GM19025 (cell line): ENCODE measurements at regions not wholly inside any gene's neighbourhood (a gene's known extent, or its start where the extent isn't known, plus 50 kb on each side); places are given as distances from the start of the nearest gene placed in this dataset.
A peak's percentile ranks its signal among the peaks of the same experiment; 100 is the strongest.

ENCODE experiments used
- ATAC-seq: cut with Tn5 transposase; IDR thresholded peaks from one replicate; pipeline ENCODE4 v1.9.1; 2021; ENCODE audit warnings: mild to moderate bottlenecking, low read depth, moderate library complexity; ENCODE audit not compliant: unreplicated experiment

DNA sequence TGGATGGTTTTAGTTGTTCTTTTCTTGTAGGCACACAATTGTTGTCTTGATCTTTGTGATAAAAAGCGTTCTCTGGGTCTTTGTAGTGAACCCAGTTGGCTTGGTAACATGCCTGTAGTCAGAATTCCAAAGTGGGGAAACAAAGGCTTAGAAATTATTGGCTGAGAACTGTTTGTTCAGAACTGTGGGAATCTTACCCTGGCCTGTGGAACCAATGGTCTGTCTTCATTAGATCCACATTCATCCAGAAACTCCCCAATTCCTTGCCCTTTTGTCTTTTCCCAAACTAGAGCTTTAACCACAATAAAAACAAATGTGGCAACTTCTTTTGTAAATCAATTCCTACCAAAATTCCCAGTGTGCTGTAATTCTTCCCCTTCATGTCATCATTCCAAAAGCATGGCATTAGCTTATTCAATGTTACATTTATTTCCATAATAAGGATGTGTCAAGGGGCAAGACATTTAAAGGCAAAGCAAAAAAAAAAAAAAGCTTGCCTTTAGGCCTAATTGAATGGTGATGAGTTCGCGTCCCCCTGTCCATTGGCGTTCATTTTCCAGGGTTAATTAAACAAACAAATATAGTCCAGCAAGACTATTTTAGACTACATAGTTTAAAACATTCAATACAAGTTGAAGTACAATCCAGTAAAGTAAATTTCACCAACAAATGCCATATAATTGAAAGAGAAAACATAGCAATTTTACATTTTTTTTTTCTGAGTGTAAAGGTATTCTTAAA, 249.8 kb upstream of the ZNF608 start:
- ATAC-seq: no peak

- ATAC-seq: no peak
Measured at GRCh38 chr5:124996764-124997077, 250.3 kb upstream of the ZNF608 start.

GRCh38 chr5:124997186-124997893, 250.9 kb upstream of the ZNF608 start:
- no peak for ATAC-seq

- ATAC-seq: no peak
Measured at GRCh38 chr5:124998520-124998919, 252.1 kb upstream of the ZNF608 start.

- ATAC-seq: no peak
Measured at GRCh38 chr5:125002727-125003598, 256.5 kb upstream of the ZNF608 start.

- no peak for ATAC-seq
Measured at GRCh38 chr5:125004009-125004408, 257.6 kb upstream of the ZNF608 start.

GRCh38 chr5:125005266-125005665, 258.8 kb upstream of the ZNF608 start:
- no peak for ATAC-seq

DNA sequence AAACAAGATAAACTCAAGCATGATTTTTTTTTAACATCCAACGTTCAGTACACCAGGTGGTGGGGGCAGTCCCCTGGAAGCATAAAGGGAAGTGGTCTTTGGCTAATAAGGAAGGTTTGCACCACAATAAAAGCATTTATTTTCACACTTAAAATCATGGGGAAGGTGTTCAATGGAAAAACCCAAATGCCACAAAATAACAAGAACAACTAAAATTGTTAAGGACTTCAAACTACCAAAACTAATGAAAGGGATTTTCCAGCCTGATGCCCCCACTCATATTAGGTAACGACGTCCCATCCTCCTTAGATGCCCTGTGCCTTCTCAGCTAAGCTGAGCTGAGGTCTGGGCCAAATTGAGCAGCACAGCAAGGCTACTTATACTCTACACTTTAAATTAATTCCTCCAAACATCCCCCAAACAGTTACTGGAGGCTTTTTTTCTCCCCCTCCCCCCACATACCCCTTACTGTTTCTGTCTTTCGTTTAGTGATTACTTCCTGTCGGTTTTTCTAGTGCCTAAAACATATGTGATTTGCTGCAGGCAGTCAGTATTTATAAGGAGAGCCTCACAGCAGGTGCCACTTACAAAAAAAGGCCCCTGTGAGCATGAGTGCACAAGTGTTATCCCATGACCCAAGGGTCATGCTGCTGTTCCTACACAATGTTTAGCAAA, 259.7 kb upstream of the ZNF608 start:
- ATAC-seq: peak; percentile 59

DNA sequence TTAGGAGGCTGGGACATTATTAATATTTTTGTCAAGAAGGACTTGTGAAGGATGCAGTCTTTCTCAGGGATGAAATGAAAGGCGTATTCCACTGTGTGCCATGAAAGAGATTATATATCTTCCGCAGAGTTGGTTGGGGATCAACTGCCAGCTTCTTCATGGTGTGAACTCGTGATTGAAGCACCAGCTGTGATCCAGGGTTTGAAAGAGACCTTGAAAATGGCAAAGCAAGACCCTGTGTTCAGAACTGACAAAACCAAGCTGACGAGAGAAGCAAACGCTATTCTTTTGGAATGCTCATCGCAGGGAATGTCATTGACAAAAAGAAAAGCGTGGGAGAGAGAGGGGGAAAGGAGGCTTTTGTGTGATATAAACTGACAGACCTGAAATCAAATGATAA, 263.9 kb upstream of the ZNF608 start:
- no peak for ATAC-seq

- peak; percentile 58 for ATAC-seq
Measured at GRCh38 chr5:125011014-125011413, 264.6 kb upstream of the ZNF608 start.

DNA sequence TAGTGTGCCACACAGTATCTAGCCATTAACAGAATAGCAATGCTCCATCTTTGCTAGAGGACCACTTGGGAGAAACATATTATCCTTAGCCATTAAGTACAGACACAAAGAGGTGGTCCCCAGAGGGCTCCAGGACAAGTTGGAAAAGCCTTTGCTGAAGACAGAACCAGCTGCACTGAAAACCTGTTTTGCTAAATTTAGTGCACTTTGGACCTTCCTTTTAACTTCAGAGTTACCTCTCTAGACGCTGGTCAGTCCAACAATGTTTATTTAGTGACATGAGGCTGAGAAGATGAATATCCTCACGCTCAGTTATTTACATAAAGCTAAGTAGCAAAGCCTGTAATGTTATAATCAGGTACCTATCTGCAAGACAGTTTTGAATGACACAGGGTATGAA, 265.0 kb upstream of the ZNF608 start:
- peak; percentile 3 for ATAC-seq

DNA sequence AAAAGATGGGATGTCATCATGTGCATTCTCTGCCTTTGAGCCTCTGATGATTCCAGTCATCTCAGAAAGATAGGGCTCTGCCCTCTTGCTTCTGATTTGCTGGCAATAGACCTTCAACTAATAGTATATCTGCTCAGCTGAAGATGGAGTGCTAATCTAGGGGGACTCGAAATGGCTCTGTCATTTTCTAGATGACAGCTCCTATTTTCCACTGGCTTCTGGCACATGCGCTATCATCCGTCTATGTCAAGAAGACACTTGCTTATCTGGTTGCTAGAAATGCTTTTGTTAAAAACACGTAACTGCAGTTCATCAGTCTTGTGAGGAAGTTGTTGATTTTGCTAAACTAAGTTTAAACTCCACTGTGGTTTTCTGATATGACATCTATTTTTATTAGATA, 265.5 kb upstream of the ZNF608 start:
- no peak for ATAC-seq

GRCh38 chr5:125012727-125013451, 266.4 kb upstream of the ZNF608 start:
- ATAC-seq: no peak

DNA sequence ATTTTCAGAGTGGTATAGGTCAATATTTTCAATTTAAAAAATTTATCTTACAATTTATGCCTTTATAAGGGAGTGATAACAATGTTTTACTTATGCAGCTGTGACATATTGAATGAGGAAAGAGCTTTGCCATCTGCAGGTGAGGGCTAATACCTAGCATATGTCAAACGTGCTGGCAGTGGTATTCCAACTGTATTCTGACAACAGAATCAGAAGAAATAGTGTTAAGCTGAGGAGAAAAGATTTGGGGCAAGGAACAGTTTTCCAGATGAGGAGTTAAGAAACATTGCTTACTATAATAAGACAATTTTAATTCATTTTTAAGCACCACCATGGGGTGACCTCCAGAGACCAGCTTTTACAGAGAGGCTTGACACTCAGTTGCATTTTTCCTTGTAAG, 267.8 kb upstream of the ZNF608 start:
- no peak for ATAC-seq

GRCh38 chr5:125017796-125018195, 271.4 kb upstream of the ZNF608 start:
- ATAC-seq: no peak

DNA sequence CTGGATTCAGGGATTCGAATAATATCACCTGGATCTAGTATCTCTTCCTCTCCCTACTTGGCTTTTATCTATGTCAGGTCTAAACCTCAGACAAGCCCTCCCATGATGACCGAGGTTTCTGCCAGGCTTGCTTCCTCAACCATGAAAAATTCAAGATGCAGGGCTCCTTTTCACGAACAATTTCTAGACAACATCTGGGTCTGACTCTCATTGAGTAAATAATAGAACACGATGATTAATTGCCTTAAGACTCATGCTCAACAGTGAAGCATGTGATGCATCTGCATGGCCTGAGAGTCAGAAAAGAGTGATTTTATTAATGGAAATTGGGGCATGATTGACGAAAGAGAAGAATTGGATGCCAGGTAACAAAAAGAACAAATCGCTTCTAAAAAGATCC, 277.2 kb upstream of the ZNF608 start:
- ATAC-seq: no peak

DNA sequence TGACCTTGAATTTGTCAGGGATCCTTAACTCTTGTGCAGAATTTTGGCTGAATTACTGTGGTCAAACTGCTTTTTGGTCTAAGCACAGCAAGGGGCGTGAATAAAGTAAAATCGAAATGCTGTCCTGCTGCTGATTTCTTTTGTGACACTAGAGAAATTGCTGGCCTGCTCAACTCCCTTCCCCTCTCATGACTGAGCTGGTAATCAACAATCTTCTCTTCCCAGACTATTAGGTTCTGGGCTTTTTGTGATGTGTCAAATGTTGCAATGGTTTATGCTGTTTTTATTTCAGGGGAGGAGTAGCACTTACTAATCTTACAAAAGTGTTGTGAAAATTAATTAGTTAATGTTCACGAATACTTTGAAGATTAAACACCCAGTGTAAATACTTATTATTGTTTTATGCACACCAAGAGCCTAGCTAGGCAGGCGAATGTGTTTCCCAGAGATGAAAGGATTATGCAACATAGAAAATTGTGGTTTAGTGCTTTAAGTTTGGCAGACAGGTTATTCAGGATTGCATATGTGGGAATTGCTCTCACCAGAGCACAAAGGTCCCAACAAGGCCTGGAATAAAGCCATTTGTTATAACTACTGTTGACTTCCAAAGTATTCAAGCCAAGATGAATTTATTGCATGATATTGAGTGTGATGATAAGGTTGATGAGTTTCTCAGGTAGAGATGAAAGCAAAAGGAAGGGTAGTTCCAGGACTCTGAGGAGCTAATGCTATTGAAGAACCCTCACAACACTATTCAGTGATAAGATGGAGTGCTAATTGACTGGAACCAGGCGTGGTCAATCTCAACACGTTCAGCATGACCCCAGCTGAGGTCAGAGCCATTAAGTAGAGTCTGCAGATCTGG, 280.7 kb upstream of the ZNF608 start:
- no peak for ATAC-seq

- ATAC-seq: no peak
Measured at GRCh38 chr5:125032286-125032685, 285.8 kb upstream of the ZNF608 start.

DNA sequence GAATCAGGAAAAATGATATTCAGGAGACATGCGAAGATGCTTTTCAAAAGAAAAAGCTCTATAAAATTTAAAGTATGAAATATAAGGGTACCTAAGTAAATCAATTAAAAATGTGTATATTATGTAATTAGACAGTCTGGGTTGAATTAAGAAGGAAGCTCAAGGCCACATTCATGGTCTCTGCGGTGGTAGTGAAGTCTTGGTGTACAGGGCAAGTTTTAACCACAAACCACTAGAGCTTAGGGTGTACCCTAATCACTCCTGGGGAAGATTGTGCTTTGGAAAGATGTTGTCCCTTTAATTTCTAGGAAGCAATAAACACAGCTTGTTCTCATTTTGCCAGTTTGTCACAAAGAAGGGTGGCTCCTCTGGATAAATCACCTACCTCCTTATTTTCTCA, 287.2 kb upstream of the ZNF608 start:
- ATAC-seq: no peak
